Thymus (tissue), 11 donors: ENCODE measurements at regions not wholly inside any gene's neighbourhood (a gene's known extent, or its start where the extent isn't known, plus 50 kb on each side); places are given as distances from the start of the nearest gene placed in this dataset.

Experiments used
- DNase-seq, 9 donors: peaks; one replicate each; pipeline ENCODE4 v3.0.0-alpha.2; 2013; ENCODE audit warnings: low spot score in 9 of 9, low read depth in 6 of 9, missing footprints in 1 of 9
- H3K27ac ChIP-seq, 2 donors: one replicate each; pipeline ENCODE4 v1.5.1; 2013; ENCODE audit warnings: control low read depth in 1 of 2, low read depth in 1 of 2, low read length in 1 of 2, mild to moderate bottlenecking in 1 of 2, moderate library complexity in 1 of 2
- H3K27me3 ChIP-seq, 2 donors: one replicate each; pipeline ENCODE4 v1.5.1; 2013; ENCODE audit warnings: low read length in 1 of 2; ENCODE audit not compliant: control insufficient read depth in 2 of 2, insufficient read depth in 1 of 2
- H3K36me3 ChIP-seq, 2 donors: one replicate each; pipeline ENCODE4 v1.5.1; 2013; ENCODE audit warnings: low read length in 1 of 2, mild to moderate bottlenecking in 1 of 2, moderate library complexity in 1 of 2; ENCODE audit not compliant: control insufficient read depth in 2 of 2, insufficient read depth in 2 of 2
- H3K4me1 ChIP-seq, 2 donors: one replicate each; pipeline ENCODE4 v1.5.1; 2013; ENCODE audit warnings: low read length in 2 of 2; ENCODE audit not compliant: control insufficient read depth in 2 of 2, insufficient read depth in 2 of 2
- H3K4me3 ChIP-seq, 2 donors: one replicate each; pipeline ENCODE4 v1.5.1; 2013; ENCODE audit warnings: low read length in 2 of 2, control low read depth in 1 of 2, mild to moderate bottlenecking in 1 of 2
- H3K9me3 ChIP-seq, 2 donors: one replicate each; pipeline ENCODE4 v1.5.1; 2013; ENCODE audit warnings: low read length in 1 of 2, mild to moderate bottlenecking in 1 of 2; ENCODE audit not compliant: control insufficient read depth in 2 of 2, insufficient read depth in 1 of 2
- WGBS: extraction: QIAGEN DNeasy Blood & Tissue Kit; methylation state at CpG from one replicate; pipeline ENCODE4 v1.1.7; 2013; 5-methylcytosine and 5-hydroxymethylcytosine counted together
- donor health status: healthy.

DNA sequence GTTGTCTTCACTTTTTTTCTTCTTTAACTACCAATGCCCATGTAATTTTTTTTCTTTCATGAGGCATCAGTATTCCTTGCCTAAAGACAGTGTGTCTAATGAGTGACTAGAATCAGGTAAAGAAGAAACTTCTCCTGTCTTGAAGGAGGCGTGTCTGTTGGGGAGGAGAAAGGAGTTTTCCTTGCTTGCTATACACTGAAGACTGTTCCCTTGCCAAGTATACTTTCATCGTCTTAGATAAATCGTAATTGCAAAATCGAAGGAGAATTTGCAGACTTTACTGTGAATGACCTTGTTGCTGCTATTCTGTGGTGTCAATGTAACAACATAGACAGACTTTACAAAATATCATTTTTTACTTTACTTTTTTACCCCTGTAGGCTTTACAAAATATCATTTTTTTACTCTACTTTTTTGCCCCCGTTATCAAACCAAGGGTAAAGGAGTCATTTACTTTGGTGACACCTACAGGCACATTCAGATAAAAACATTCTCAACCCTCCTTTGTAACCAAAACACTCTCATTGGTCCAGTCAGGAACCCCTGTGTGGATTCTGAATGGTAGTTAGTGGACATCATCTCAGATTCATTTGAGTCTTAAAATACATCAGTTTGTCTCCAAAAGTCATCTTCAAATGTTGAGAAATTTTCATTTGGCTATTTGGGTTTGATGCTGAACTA is 232.4 kb downstream of the AHR start:
- H3K4me3 ChIP-seq: no peak overlapping the region
- DNase-seq: peak in 2 of 9 donors; percentile 8 to 32
- WGBS: 69% methylated on average over 5 of the region's 5 CpGs
- no peaks in the 10 kb centered on the region for H3K4me1 ChIP-seq
- no peaks in the 10 kb centered on the region for H3K9me3 ChIP-seq
- no peaks in the 10 kb centered on the region for H3K36me3 ChIP-seq
- no peaks in the 10 kb centered on the region for H3K27me3 ChIP-seq
- H3K27ac ChIP-seq: no peak overlapping the region

DNA sequence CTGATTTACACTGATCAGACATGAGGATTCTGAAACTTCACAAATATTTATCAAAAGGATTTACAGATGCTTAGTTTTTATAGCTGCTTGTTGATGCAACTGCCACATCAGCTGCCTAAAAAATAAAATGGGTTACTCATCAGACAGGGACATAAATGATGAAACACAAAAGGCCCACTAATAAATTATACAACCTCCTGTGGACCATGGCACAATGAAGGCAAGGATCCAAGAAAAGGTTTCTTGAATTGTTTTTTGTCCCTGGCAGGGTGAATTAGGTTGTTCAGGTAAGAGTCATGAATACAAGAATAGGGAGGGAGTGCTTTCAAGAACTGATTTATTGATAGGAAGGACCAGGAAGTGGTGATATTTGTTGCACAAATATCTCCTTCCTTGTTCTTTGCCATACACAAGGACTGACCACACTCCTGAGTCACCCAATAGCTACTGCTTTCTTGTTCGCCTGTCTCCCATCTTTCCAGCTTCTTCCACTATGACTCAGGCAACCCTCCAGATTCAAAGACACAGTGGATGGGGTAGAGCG is 234.5 kb downstream of the AHR start:
- Histone ChIP-seq H3K4me1 (no peaks in the 10 kb centered on the region), H3K27me3 (no peaks in the 10 kb centered on the region), H3K4me3 (no peak overlapping the region), H3K36me3 (no peaks in the 10 kb centered on the region), H3K9me3 (no peaks in the 10 kb centered on the region), H3K27ac (no peak overlapping the region)
- WGBS: 93% methylated on average over 2 of the region's 2 CpGs
- no peak for DNase-seq

DNA sequence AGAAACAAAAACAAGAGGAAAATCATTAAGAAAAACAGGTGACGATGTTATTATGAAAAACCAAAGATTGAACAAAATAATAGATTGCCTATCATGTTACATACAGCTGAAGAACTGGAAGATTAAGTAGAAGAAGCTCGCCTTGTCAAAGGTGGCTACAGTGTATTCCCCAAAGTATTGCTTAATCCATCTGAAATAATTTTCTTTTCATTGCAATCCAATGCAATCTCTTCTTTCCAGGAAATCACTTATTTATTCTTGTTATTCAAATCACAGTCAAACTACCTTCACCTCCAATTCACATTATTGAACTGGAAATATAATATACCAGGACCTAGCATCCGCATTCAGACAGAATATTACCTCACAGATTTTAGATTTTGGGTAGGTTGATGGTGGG is 235.9 kb downstream of the AHR start:
- 64% methylated on average over 3 of the region's 3 CpGs for WGBS
- Histone ChIP-seq H3K36me3 (no peaks in the 10 kb centered on the region), H3K9me3 (no peaks in the 10 kb centered on the region), H3K27ac (no peak overlapping the region), H3K4me3 (no peak overlapping the region), H3K4me1 (no peaks in the 10 kb centered on the region), H3K27me3 (no peaks in the 10 kb centered on the region)
- DNase-seq: no peak

DNA sequence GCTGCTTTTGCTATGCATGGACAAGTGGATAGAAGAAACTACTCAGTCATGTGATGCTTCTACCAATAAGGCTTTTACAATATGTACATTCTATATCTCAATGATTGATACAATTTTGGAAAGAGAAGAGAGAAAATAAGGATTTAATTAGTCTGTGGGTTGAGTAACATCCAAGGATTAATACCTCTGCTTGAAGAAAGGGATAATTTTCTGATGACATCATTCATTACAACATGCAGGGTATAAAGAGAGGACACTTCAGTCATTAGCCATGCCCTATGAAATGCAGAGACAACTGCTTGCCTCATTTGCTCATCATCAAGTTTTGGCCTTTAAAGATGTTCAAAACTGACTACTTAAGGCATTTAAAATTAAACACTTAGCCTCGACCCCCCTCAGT is 237.3 kb downstream of the AHR start:
- no peaks in the 10 kb centered on the region for H3K36me3 ChIP-seq
- H3K27ac ChIP-seq: no peak overlapping the region
- H3K4me1 ChIP-seq: no peaks in the 10 kb centered on the region
- DNase-seq: no peak
- WGBS: 89% methylated on average over 1 of the region's 1 CpG
- H3K9me3 ChIP-seq: no peaks in the 10 kb centered on the region
- no peak overlapping the region for H3K4me3 ChIP-seq
- no peaks in the 10 kb centered on the region for H3K27me3 ChIP-seq

DNA sequence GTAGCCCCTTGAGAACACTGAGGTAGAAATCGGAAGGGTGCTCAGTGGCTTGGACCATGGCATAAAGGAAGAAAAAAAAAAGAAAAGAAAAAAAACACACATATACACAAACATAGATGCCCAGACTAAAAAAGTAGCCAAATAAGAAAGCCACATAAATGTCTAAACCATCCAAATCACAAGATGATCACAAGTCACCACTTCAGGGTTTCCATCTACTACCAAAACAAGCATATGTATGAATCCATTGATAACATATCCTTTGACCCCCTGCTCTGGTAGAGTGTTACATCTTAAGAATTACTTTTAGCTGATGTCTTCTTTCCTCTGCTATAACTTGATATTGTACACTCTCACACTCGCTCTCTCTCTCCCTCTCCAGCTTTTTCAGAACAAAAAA is 245.9 kb downstream of the AHR start:
- DNase-seq: no peak
- H3K4me1 ChIP-seq: no peaks in the 10 kb centered on the region
- H3K9me3 ChIP-seq: no peaks in the 10 kb centered on the region
- H3K27ac ChIP-seq: no peak overlapping the region
- H3K36me3 ChIP-seq: no peaks in the 10 kb centered on the region
- whole genome bisulfite sequencing: 100% methylated on average over 2 of the region's 2 CpGs
- no peaks in the 10 kb centered on the region for H3K27me3 ChIP-seq
- H3K4me3 ChIP-seq: no peak overlapping the region

DNA sequence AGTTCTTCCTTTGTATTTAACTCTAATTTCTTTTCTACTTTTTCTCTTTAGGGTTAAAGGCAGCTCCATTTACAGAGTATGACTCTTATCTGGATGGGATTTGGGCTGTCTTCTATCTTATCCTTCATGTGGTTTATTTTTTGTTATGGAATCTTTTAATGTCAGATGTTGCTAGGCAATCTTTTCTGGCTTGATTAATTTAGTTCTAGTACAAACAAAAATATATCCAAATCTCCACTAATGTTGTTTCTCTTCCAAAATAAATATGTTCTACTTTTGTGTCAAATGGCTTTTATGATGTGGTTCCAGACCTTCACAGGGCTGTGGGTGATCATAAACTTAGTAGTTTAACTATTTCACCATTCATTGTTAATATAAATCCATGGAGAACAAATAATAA is 246.9 kb downstream of the AHR start:
- no peaks in the 10 kb centered on the region for H3K4me1 ChIP-seq
- no peaks in the 10 kb centered on the region for H3K9me3 ChIP-seq
- no peak overlapping the region for H3K4me3 ChIP-seq
- no peak for DNase-seq
- H3K27ac ChIP-seq: no peak overlapping the region
- H3K27me3 ChIP-seq: no peaks in the 10 kb centered on the region
- no peaks in the 10 kb centered on the region for H3K36me3 ChIP-seq

DNA sequence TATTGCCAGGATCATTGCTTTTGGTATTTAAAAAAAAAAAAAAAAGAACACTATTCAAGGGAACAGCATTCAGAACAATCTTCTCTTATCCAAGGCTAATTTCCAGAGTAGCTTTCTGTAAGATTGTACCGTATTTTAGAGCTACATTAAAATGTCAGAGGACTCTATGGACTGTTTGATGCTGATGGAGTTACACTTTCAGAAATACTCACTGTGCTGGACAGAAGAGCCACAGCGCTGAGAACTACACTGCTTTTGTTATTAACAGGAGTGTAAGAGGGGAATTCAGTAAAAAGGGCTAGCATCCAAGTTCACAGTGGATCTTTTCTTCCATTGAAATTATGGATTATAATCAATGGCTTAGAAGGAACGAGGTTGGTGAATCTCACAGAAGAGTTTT is 247.7 kb downstream of the AHR start:
- Histone ChIP-seq H3K4me3 (no peak overlapping the region), H3K36me3 (no peaks in the 10 kb centered on the region), H3K27ac (no peak overlapping the region), H3K4me1 (no peaks in the 10 kb centered on the region), H3K27me3 (no peaks in the 10 kb centered on the region), H3K9me3 (no peaks in the 10 kb centered on the region)
- no peak for DNase-seq
- WGBS: 96% methylated on average over 3 of the region's 3 CpGs

DNA sequence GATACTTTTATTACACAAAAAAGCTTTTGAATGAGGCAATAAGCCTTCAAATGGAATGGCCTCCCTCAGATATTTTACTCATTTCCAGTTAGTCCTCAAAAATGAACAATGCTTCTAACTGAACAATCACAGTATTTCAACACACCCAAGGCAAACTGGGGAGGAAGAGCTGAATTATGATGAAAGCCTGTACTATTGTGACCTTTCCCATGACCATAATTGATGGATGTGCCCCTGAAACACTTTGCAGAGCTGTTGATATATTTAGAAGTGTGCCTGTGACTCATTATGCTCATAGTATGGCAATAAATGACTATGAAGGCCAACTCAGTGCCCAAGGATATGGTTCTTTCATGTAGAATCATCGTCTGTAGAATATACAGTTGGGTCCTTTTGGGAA is 248.1 kb downstream of the AHR start:
- Histone ChIP-seq H3K4me1 (no peaks in the 10 kb centered on the region), H3K9me3 (no peaks in the 10 kb centered on the region), H3K4me3 (no peak overlapping the region), H3K27ac (no peak overlapping the region), H3K36me3 (no peaks in the 10 kb centered on the region), H3K27me3 (no peaks in the 10 kb centered on the region)
- 93% methylated on average over 1 of the region's 1 CpG for WGBS
- no peak for DNase-seq

DNA sequence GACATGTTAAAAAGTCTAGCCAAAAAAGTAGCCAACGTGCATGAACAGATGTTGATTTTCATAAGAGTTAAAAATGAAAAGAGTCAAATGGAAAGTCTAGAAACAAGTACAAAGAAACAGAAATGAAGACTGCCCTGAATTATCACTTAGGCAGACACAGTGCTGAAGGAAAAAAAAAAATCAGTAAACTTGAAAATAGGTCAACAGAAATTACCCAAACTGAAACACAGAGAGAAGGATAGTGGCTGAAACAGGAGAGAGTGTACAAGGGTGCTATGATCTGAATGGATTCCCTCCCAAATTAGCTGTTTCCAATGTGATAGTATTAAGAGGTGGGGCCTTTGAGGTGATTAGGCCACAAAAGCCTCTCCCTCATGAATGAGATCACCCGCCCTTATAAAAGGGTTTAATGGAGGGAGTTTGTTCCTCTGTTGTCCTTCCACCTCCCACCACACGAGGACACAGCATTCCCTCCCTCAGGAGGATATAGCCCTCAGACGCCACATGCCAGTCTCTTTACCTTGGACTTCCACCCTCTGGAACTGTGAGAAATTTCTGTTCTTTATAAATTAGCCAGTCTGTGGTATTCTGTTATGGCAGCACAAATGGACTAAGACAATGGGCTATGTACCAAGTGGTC is 249.7 kb downstream of the AHR start:
- Histone ChIP-seq H3K27ac (no peak overlapping the region), H3K36me3 (no peaks in the 10 kb centered on the region), H3K4me1 (no peaks in the 10 kb centered on the region), H3K27me3 (no peaks in the 10 kb centered on the region), H3K4me3 (no peak overlapping the region), H3K9me3 (no peaks in the 10 kb centered on the region)
- DNase-seq: no peak
- WGBS: 97% methylated on average over 4 of the region's 4 CpGs
